GM21515 (cell line): ENCODE measurements at regions not wholly inside any gene's neighbourhood (a gene's known extent, or its start where the extent isn't known, plus 50 kb on each side); places are given as distances from the start of the nearest gene placed in this dataset.
"Not testable (repeated sequence)": the region's sequence is repeated elsewhere in the genome, so short reads cannot be mapped to it uniquely, and the experiment has no call there.

ENCODE experiments used
- ATAC-seq: cut with Tn5 transposase; IDR thresholded peaks from one replicate; pipeline ENCODE4 v1.9.1; 2021; ENCODE audit not compliant: unreplicated experiment

DNA sequence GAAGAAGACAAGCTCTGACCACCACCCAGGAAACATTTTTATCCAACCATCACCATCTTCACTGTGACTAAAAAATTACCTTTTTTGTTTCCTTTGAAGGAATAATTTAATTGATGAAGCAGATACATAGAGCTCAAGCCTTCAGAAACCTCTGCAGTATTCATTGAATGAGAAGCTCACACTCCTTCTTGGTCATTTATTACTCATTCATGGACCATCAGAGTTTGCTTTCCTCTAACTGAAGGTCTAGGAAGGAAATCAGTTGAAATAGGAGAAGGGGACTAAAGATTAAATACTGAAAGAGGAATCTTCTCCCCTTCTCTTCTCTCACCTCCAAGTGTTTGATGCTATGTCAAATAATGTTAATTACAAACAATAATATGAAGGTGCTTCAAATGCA, 290.6 kb upstream of the KLF3 start:
- no peak for ATAC-seq

DNA sequence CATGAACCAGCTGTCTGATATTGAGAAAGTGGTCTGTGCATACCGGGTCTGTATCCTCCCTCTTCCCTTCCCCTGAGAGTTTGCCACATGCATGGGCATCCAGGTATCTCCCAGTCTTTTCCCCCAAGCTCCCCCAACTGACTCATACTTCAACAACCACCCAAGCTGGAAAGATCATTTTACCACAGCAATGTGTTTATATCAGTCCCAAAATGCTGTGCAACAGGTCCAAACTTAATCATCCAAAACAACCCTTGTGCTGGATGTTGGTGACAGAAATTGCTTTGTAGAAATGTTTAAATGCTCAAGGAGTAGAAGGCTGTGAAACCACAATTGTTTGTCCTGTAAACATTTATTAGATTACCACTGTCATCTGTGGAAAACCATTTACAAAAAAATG, 286.8 kb upstream of the KLF3 start:
- ATAC-seq, result no peak

DNA sequence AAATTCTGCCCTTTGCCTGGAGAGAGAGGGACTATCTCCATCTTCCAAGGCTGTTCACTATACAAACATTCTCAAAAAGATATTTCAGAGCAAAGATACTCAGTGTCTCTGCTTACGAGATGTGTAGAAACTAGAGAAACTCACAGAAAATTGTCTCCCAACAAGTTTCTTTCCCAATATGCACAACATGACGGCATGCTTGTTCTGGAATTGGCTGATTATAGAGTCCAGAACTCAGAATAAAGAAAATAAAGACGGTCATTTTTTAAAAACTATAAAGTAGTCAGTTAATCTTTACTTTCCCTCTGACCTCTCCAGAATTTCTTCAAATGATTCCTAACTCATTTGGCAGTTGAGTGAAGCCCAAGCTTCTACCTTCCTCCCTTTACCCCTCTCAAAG, 285.5 kb upstream of the KLF3 start:
- ATAC-seq, result no peak

DNA sequence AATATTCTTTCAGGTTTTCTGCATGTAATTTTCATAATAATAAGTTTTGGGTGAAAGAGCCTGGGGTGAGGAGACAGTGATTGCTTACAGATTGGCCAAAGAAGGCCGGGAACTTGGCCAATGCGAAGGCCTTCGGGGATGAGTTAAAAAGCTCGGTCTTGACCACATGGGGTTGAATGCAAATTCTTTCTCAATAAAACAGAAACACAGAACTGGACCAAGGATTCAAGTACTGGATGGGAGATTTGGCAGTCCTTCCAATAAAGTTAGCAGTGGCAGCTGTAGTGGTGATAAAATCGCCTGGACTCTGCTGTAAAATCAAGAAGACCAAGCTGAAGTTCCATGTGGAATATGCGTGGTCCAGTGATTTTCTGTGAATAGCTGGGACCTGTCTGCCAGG, 282.2 kb upstream of the KLF3 start:
- ATAC-seq, result no peak

DNA sequence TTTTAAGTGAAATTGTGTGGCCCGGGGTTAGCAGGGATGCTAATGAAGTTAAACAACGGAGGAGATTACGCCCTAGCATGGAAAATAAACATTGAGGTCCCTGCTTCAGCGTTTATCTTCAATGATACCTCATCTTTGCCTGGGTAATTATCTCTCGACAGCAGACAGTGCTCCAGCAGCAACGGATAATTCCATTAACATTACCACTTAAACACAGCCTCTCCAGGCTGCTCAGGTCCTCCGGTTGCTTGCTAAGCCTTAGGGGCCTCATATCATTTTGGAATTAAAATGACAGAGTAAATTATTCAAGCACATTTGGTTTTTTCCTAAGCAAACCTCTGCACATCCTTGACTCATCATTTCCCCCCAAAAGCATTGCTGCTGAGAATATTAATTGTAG, 281.5 kb upstream of the KLF3 start:
- ATAC-seq, result no peak

DNA sequence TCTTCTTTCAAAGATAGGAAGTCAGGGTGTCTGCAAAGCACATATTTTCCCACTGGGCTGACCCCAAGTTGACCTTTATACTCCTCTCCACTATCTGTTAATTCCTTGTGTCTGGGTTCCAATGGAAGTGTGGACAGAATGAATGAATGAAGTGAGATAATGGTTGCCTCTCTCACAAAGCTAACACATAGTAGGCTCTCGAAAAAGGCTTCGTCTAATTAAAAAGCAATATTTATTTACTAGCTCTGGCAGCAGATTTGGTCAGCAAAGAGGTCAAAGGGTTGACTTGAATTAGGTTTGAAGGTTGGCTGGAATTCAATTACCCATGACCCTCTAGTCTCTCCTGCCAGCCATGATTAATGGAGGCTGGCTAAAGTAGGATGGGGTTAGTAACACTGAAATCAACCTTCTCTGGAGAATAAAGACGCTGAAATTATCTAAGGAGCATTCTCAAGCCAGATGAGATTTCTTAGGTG, 280.3 kb upstream of the KLF3 start:
- ATAC-seq, result no peak

DNA sequence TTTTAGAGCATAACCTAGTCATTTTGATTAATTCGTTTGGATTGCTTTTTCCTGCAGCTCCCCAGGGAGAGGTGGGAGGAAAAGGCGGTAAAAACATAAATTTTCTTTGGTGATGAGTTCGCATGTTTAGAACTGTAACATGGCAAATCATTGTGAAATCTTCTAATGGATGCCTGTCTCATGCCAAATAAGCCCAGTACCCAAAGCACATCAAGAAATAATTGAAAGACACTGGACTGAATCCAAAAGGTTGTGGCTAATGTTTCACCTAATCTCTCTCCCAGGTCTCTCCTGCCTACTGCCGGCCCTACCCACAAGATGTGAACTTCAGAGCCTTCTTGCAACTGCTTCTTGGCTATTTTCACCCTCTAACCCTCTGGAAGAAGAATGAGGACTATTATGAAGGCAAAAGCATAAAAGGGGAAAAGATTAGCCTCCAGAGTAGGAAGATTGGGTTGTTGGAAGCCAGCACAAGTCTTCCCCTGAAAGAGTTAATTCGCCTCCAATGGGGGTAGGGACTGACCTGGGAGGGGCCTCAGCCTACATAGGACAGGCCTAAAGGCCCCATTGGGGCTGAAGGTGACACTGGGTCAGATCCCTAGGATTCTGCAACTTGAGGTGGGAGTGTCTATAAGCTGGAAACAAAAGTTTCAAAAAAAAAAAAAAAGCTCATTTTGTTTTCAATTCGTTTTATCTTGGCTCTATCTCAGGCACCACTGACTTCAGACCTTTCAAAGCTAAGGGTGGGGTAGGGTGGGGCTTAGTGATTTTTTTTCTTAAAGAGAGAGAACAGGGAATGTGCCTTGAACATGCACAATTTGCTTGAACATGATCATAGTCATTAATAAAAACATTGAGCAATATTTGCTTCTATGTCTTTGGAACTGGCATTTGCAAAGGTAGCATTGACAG, 278.6 kb upstream of the KLF3 start:
- no peak for ATAC-seq

DNA sequence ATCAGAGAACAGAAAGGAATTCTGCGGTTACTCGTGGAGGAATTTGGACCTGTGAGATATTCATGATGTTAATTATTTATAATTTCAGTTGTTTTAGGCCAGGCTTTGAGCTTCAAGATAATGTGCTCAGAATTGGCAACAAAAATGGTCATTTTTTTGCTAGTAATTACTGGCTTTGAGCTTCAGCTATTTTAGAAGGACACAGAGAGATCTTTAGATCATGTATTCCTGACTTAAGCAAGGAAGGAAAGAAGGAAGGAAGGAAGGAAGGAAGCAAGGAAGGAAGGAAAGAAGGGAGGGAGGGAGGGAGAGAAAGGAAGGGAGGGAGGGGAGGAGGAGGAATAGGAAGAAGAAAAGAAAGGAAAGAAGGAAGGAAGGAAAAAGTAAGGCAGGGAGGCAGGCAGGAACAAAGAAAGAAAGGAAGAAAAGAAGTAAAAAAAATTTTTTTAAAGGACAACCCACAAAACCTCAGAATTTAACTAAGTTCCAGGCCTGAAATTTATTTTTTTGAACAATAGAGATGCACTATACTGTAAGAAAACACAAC, 277.9 kb upstream of the KLF3 start:
- no peak for ATAC-seq

DNA sequence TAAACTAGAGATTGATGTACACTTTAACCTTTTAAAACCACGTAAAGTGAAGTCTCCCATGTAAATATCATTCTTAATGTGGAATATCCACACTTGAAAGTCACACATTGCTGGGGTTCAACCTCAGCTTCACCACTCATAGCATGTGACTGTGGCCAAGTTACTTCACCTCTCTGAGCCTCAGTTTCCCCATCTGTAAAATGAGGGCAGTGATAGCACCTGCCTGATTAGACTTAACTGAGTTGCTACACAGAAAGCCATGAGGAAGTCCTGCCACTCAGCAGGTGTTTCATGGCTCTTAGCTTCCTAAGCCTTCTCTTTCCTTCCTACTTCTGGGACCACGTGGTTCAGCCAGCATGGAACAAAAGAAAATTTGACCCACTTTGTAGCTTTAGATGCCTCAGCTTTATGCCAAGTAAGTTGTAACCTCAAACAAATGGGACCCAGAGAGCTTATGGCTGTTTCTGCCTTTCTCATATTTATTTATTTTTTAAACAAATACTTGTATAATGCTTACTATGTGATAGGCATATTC, 277.3 kb upstream of the KLF3 start:
- ATAC-seq, result no peak

DNA sequence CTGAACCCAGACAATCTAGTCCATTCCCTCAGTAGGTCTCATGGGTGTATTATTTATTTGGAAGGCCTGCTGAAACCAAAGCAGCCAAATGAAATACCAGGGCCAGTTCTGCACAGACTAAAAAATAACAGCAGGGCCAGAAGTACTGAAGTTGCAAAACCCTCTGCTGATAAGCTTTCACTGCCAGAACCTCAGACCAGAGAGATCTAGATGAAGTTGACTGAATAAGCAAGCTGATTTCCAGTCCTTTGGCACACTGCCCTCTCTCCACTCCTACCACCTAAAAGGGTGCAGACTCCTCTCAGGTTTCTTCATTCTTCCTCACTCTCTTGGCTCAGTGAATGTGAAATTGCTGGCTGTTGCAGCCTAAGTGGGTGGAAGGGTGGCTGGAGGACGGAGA, 276.7 kb upstream of the KLF3 start:
- ATAC-seq, result no peak

DNA sequence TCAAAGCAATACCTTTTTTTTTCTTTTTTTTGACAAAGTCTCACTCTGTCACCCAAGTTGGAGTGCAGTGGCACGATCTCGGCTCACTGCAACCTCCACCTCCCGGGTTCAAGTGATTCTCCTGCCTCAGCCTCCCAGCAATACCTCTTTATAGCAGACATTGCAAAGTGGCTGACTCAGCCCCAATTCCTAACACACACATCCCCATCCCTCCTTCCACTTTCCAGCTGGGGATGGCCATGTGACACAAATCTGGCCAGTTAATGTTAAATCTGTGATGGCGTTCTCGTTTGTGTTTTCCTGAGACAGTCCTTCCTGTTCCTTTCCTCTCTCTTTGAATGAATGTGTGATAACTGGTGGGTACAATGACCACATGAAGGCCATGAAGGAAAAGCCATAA, 276.2 kb upstream of the KLF3 start:
- ATAC-seq, result no peak

DNA sequence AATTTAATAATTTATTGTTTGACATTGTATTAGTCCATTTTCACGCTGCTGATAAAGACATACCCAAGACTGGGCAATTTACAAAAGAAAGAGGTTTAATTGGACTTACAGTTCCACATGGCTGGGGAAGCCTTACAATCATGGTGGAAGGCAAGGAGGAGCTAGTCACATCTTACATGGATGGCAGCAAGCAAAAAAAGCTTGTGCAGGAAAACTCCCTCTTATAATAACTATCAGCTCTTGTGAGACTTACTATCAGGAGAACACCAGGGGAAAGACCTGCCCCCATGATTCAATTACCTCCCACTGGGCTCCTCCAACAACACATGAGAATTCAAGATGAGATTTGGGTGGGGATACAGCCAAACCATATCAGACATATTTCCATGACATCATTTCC, 275.1 kb upstream of the KLF3 start:
- not testable (repeated sequence) for ATAC-seq

DNA sequence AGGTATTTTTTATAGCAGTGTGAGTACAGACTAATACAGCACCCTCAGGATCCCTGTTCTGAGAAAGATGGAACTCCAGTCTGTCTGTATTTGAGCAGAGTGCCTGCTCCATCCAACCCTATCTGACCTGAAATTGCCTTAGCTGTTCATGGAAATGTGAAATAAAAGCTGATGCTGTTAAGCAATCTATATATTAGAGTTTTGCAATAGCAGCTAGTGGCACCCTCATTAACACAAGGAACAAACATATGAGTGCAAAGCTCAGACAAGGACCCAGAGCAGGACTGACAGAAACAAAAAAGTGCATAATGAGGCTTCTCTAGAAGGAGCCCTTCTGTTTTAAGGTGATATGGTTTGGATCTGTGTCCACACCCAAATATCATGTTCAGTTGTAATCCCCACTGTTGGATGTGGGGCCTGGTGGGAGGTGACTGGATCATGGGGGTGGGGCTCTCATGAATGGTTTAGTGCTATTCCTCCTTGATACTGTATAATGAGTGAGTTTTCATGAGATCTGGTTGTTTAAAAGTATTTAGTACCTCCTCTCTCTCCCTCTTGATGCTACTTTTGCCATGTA, 272.9 kb upstream of the KLF3 start:
- ATAC-seq, result no peak

DNA sequence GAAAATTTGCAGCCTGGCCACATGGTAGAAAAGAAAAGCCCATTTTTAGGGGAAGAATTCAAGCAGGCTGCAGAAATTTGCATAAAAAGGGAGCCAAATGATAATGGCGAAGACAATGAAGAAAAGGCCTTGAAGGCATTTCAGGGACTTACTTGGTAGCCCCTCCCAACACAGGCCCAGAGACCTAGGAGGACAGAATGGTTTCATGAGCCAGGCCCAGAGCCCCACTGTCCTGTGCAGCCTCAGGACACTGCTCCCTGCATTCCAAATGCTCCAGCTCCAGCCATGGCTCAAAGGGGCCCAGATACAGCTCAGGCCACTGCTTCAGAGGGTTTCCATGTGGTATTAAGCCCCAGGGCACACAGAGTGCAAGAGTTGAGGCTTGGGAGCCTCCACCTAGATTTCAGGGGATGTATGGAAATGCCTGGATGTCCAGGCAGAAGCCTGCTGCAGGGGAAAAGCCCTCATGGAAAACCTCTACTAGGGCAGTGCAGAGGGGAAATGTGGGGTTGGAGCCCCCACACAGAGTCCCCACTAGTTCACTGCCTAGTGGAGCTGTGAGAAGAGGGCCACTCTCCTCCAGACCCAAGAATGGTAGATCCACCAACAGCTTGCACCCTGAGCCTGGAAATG, 271.7 kb upstream of the KLF3 start:
- ATAC-seq, result no peak

DNA sequence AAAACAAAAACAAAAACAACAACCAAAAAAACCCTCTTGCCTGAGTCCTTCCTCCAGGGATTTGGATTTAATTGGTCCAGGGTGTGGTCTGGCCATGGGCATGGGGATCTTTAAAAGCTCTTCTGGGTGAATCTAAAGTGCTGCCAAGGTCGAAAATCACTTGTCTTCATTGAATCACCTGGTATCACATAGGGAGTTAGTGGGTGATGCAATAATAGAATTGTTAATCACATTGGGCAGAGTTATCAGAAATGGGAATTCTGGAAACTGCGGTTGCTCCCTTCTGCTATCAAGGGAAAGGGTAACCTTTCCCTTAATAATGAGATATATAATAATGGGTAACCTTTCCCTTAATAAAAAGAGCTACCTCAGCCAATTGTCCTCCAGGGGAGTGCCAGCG, 267.9 kb upstream of the KLF3 start:
- no peak for ATAC-seq

DNA sequence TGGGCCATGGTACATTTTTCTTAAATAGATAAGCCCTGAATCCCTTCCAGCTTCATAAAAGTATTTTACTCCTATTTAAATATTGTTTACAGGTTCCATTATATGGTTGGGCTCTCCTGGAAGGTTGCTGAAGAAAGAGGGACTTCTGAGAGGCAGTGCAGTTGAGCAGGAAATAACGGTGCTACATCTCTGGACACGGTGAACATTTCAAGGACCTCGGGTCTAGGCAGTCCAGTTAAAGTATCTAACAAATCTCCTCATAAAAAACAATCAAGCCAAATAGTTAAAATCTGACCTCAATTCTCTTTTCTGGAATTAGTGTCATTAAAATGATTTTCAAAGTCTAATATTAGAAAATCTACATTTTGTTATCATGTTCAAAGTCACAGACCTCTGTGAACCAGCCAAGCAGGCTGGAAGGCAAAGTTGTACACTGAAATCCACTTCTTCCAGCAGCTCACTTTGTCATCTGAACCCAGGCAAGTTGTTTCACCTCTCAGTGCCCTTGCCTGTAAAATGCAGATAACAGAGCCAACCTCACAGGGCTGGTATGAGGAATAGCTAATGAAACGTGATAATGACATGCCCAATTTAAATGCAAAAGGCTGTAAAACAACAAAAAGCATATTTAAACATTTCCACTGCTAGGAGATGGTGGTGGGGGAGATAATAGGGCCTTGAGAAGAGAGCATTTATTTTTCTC, 267.0 kb upstream of the KLF3 start:
- ATAC-seq, result no peak

DNA sequence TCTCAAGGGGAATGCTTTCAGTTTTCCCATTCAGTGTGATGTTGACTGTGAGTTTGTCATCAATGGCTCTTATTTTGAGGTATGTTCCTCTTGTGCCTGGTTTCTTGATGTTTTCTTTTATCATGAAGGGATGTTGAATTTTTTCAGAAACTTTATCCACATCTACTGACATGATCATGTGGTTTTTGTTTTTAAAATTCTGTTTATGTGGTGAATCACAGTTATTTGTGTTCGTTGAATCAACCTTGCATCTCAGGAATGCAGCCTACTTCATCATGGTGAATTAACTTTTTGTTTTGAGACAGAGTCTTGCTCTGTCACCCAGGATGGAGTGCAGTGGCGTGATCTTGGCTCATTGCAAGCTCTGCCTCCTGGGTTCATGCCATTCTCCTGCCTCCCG, 263.1 kb upstream of the KLF3 start:
- ATAC-seq, result no peak

DNA sequence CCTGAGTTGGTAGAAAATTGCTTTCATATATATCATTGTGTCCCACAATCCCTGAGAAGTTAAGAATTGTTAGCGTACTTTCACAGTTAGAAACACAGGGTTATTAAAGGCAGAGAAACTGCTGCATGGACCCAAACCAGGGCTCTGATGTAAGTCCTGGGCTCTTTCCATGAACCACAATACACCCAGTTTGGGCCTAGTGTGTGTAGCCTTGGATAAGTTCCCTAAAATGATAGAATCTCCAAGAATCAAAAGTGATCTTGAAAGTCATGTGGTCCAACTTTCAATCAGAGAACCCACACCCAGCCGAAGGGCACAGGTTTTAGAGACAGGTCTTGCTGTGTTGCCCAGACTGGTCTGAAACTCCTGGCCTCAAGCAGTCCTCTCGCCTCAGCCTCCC, 257.8 kb upstream of the KLF3 start:
- no peak for ATAC-seq

DNA sequence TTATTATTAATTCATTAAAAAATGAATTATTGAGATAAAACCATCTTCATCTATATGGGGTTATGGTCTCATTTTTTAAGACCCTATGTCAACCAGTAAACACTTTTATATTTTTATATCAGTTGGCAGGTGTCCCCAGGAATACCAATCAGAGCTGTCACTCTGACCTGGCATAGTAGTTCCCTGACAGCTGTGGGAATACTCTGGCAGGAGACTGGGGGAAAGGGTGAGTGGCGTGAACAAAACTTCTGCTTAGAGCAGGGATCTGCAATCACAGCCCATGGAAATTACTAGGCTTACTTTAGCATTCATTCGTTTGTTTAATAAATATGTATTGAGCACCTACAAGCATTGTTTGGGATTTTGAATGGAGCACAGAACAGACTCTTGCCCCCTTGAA, 254.1 kb upstream of the KLF3 start:
- no peak for ATAC-seq

DNA sequence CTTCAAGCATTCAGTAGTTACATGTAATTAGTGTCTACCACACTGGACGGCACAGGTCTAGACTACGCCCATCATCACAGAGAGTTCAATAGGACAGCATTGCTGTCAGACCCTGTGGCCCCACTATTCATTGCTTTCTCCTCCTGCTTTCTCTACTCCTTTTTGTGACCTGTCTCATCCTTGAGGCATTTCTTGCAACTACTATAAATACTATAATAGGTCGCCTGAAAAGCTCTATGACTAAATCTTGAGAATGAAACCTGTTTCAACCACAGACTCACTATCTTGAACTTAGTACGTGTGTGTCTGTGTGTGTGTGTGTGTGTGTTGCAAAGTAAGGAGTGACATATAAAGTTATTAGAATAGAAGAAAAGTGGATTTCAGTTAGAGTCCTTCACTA, 252.9 kb upstream of the KLF3 start:
- ATAC-seq, result peak; percentile 79

DNA sequence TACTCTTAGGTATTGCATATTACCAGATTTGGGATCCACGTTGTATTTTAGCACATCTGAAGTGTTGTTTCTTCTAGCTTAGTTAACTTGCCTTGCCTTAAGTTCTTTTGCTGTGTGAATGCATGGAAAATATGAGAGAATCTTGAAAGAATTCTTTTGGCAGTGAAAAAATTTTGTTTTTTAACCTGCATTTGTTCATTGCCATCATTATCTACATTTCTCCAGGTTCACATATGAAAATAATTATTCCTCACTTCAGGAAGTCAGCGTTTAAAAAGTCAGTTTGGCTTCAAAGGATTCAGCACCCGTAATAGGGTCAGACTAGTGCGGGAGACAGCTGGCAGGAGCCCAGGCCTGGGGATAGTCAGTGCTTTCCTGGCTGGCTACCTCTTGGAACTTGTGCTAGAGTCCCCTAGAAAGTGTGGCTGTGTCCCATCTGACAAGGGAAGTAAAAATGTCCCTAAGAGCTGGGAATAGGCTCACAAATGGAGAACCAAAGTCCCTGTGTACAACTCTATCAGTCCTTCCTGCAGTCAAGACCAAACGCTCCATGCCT, 251.9 kb upstream of the KLF3 start:
- ATAC-seq, result no peak
